Nephron progenitor cell (in vitro differentiated cells): ENCODE measurements at regions not wholly inside any gene's neighbourhood (a gene's known extent, or its start where the extent isn't known, plus 50 kb on each side); places are given as distances from the start of the nearest gene placed in this dataset.

ENCODE experiments used
- DNase-seq: peaks from one replicate; pipeline ENCODE4 v3.0.0; 2021
- H3K27ac Mint-ChIP-seq: 2 replicates; pipeline ENCODE4 v1.8.0; 2021; ENCODE audit warnings: mild to moderate bottlenecking, moderate library complexity, mixed read lengths
- H3K27me3 Mint-ChIP-seq: 2 replicates; pipeline ENCODE4 v1.8.0; 2021; ENCODE audit warnings: mild to moderate bottlenecking, low read depth, mixed read lengths; ENCODE audit not compliant: poor library complexity
- H3K36me3 Mint-ChIP-seq: 2 replicates; pipeline ENCODE4 v1.8.0; 2021; ENCODE audit warnings: low read depth, mixed read lengths
- H3K4me1 Mint-ChIP-seq: 2 replicates; pipeline ENCODE4 v1.8.0; 2021; ENCODE audit warnings: mixed read lengths
- H3K4me3 Mint-ChIP-seq: 2 replicates; pipeline ENCODE4 v1.8.0; 2021; ENCODE audit warnings: mild to moderate bottlenecking, moderate library complexity, mixed read lengths
- H3K9me3 Mint-ChIP-seq: 2 replicates; pipeline ENCODE4 v1.8.0; 2021; ENCODE audit warnings: mild to moderate bottlenecking, moderate library complexity, mixed read lengths
- CTCF ChIP-seq: fragments of 200-600 bp; sonication (generic); IDR thresholded peaks from 2 replicates; pipeline ENCODE4 v1.5.0; 2021; ENCODE audit warnings: antibody characterized with exemption

DNA sequence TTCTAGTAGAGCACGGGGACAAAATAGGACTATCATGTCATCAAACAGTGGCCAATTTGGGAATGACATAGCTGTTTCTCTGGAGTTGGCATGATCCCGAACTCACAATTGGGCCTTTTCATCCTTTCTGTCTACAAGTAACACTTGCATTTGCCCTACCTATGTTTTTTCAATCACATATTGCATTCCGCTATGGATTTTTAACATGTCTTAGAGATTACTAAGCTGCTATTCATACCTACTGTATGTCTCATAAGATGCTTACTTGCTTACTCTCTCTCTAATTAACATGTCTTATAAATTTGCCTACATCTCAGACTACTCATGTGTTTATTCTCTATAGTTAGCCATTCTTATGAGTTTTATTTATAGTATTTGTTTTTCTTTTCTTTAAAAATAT, 341.2 kb upstream of the CTNND2 start:
- TF ChIP-seq CTCF, result no peak
- Mint-ChIP-seq H3K4me3 (no peak overlapping the region), H3K27me3 (no peaks in the 10 kb centered on the region), H3K4me1 (no peaks in the 10 kb centered on the region), H3K9me3 (no peaks in the 10 kb centered on the region), H3K27ac (no peak overlapping the region), H3K36me3 (no peaks in the 10 kb centered on the region)
- no peak for DNase-seq

DNA sequence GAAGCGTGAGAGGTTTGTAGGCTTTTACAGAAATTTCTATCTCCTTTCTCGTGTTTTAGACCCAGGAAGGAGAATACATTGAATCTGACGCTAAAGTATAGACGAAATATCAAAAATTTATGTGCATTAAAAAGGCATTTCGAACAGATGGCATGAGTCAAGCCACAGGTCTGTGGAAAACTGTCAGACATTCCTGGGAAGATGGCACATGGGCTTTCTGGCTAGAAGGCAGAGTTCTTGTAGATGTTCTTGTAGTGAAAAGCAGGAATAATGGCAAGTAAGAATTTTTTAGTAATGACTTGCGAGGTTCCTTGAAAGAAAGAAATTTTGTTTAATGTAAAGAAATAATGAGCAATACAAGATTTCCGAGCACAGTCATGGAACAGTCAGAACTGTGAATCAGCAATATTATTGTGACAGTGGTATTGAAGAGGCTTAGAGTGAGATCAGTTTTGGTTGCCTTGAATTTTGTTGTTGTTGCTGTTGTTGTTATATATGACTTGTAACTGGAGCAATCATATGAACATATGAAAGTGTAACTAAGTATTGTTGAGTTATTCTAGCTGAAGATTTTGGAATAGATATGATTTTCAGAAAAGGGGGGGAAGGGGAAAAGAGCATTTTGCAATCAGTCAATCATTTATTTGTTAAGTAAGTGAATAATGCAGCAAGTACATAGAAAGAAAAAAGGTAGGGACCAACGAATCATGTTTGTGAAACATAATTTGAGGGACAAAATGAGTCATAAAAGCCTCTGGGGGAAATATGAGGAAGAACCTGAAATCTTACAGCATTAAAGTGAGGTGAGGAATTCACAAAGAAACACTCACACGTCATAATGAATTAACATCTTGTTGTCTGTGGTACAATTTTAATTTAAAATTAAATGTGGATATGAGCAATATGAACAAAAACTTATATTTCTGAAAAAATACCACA, 339.0 kb upstream of the CTNND2 start:
- Mint-ChIP-seq H3K4me1 (no peaks in the 10 kb centered on the region), H3K9me3 (no peaks in the 10 kb centered on the region), H3K27me3 (no peaks in the 10 kb centered on the region), H3K36me3 (no peaks in the 10 kb centered on the region), H3K4me3 (no peak overlapping the region), H3K27ac (no peak overlapping the region)
- TF ChIP-seq CTCF, result no peak
- no peak for DNase-seq

DNA sequence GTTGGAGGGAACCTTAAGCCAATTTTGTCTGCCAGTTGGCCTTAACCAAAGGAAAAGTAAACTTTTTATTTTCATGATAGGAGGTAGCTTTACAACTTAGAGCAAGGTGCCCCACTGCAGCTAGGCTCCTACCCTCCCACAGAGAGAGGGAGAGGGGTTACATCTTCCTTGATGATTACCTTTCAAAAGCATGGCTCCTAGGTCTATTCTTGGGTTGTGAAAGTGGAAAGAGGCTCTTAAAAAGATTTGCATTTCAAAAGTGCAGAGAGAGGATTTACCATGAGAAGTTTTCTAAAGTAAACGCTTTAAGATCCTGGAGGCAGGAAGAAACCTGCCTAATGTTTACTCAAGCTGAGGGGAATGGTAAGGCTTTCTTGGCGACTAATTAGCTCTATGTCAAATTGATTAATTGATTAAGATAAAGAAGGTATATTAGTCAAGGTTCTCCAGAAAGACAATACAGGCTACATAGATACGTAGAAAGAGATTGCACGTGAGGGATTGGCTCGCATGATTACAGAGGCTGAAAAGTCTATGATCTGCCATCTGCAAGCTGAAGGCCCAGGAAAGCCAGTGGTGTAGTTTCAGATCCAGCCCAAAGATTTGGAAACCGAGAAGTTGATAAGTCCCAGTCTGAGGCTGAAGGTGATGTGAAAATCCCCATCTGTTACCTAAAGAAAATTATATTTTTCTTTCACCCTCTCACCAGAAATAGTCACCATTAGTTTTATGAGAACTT, 333.8 kb upstream of the CTNND2 start:
- Mint-ChIP-seq H3K27ac (no peak overlapping the region), H3K36me3 (no peaks in the 10 kb centered on the region), H3K4me3 (no peak overlapping the region), H3K27me3 (peaks cover 10% of the 10 kb centered on the region), H3K4me1 (peaks cover 10% of the 10 kb centered on the region), H3K9me3 (peaks cover 4% of the 10 kb centered on the region)
- no peak for TF ChIP-seq CTCF
- no peak for DNase-seq

- H3K27me3 Mint-ChIP-seq, result peaks cover 3% of the 10 kb centered on the region
- no peaks in the 10 kb centered on the region for H3K4me1 Mint-ChIP-seq
- H3K36me3 Mint-ChIP-seq, result no peaks in the 10 kb centered on the region
- TF ChIP-seq CTCF, result no peak
- DNase-seq, result no peak
- no peak overlapping the region for H3K27ac Mint-ChIP-seq
- peaks cover 4% of the 10 kb centered on the region for H3K9me3 Mint-ChIP-seq
- no peak overlapping the region for H3K4me3 Mint-ChIP-seq
These were observed 326.4 kb upstream of the CTNND2 start for GRCh38 chr5:12230659-12231058.

DNA sequence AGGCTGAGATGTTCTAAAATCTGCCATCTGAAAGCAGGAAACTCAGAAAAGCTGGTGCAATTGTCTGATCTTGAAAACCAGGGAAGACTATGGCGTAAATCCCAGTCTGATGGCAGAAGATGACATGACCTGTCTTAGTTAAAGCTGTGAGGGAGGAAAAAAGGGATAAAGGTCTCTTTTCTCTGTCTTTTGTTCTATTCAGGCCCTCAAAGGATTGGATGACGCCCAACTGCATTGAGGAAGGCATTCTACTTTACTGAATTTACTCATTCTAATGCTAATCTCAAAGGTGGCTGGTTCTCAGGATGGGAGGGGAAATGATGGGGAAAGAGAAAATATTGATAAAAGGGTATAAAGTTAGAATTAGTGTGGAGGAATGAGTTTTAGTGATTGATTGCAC, 312.8 kb upstream of the CTNND2 start:
- Mint-ChIP-seq H3K4me3 (no peak overlapping the region), H3K27ac (no peak overlapping the region), H3K9me3 (peaks cover 13% of the 10 kb centered on the region), H3K27me3 (no peaks in the 10 kb centered on the region), H3K36me3 (no peaks in the 10 kb centered on the region), H3K4me1 (no peaks in the 10 kb centered on the region)
- no peak for DNase-seq
- no peak for TF ChIP-seq CTCF
